HG03108 (cell line): ENCODE measurements at regions not wholly inside any gene's neighbourhood (a gene's known extent, or its start where the extent isn't known, plus 50 kb on each side); places are given as distances from the start of the nearest gene placed in this dataset.

ENCODE experiments used
- ATAC-seq: cut with Tn5 transposase; IDR thresholded peaks from one replicate; pipeline ENCODE4 v1.9.1; 2021; ENCODE audit warnings: moderate library complexity; ENCODE audit not compliant: unreplicated experiment

GRCh38 chr3:167958141-167958540, 137.6 kb downstream of the GOLIM4 start:
- no peak for ATAC-seq

GRCh38 chr3:167952969-167953368, 142.8 kb downstream of the GOLIM4 start:
- no peak for ATAC-seq

GRCh38 chr3:167950212-167950611, 145.5 kb downstream of the GOLIM4 start:
- no peak for ATAC-seq

GRCh38 chr3:167941234-167941995, 154.3 kb downstream of the GOLIM4 start:
- no peak for ATAC-seq

GRCh38 chr3:167940241-167940640, 155.5 kb downstream of the GOLIM4 start:
- no peak for ATAC-seq

- no peak for ATAC-seq
These were observed 157.2 kb downstream of the GOLIM4 start for GRCh38 chr3:167938516-167938915.

GRCh38 chr3:167936019-167936418, 159.7 kb downstream of the GOLIM4 start:
- ATAC-seq = no peak

GRCh38 chr3:167930453-167930852, 165.3 kb downstream of the GOLIM4 start:
- no peak for ATAC-seq

- no peak for ATAC-seq
These were observed 165.8 kb downstream of the GOLIM4 start for GRCh38 chr3:167929968-167930367.

GRCh38 chr3:167928381-167928780, 167.3 kb downstream of the GOLIM4 start:
- no peak for ATAC-seq

GRCh38 chr3:167920747-167921146, 175.0 kb downstream of the GOLIM4 start:
- no peak for ATAC-seq

- ATAC-seq = no peak
These were observed 176.1 kb downstream of the GOLIM4 start for GRCh38 chr3:167919590-167919989.

- ATAC-seq = no peak
These were observed 177.0 kb downstream of the GOLIM4 start for GRCh38 chr3:167918686-167919085.

- no peak for ATAC-seq
These were observed 177.6 kb downstream of the GOLIM4 start for GRCh38 chr3:167918008-167918596.

- ATAC-seq = no peak
These were observed 177.8 kb downstream of the SERPINI1 start for GRCh38 chr3:167913219-167913835.

- ATAC-seq = no peak
These were observed 174.4 kb downstream of the SERPINI1 start for GRCh38 chr3:167909952-167910351.

GRCh38 chr3:167909504-167909896, 174.0 kb downstream of the SERPINI1 start:
- ATAC-seq = no peak

- ATAC-seq = no peak
These were observed 173.4 kb downstream of the SERPINI1 start for GRCh38 chr3:167908746-167909503.

GRCh38 chr3:167908221-167908620, 172.7 kb downstream of the SERPINI1 start:
- no peak for ATAC-seq

- no peak for ATAC-seq
These were observed 165.6 kb downstream of the SERPINI1 start for GRCh38 chr3:167901138-167901537.

- ATAC-seq = no peak
These were observed 163.6 kb downstream of the SERPINI1 start for GRCh38 chr3:167899093-167899492.
